ENCODE measurements at regions not wholly inside any gene's neighbourhood (a gene's known extent, or its start where the extent isn't known, plus 50 kb on each side); places are given as distances from the start of the nearest gene placed in this dataset.

GRCh38 chr13:92967923-92968322 is 258.7 kb upstream of the GPC6 start:
- H3K4me1 ChIP-seq = no peaks in the 10 kb centered on the region
- intact Hi-C loops (cut with DNase I) = no loop called here
- H3K27me3 ChIP-seq = no peaks in the 10 kb centered on the region
- no peak for ATAC-seq
- no peak for DNase-seq
- H3K9me3 ChIP-seq = no peaks in the 10 kb centered on the region
- no peak overlapping the region for H3K27ac ChIP-seq
- no peak overlapping the region for H3K4me3 ChIP-seq
- H3K36me3 ChIP-seq = no peaks in the 10 kb centered on the region
- TF ChIP-seq CTCF (IDR thresholded peaks at IDR 0.05) = no peak

DNA sequence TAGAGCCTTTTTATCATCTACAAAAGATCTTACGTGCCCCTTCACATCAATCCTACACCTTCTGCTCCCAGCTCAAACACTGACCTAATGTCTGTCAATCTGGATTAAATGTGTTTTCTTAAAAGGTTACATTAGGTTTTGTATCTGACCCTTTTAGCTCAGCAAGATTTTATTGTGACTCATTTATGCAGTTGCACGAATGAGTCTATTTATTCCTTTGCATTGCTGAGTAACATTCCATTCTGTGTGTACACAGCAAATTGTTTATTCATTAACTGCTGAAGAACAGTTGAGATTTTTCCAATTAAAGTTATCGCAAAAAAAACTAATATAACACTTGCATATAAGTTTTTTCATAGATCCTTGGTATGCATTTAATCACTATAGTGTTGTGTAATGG is 253.9 kb upstream of the GPC6 start:
- intact Hi-C loops (cut with DNase I) = no loop called here

GRCh38 chr13:92974905-92975429 is 251.6 kb upstream of the GPC6 start:
- ATAC-seq = no peak
- Histone ChIP-seq H3K27me3 (no peaks in the 10 kb centered on the region), H3K4me3 (no peak overlapping the region), H3K9me3 (no peaks in the 10 kb centered on the region), H3K27ac (no peak overlapping the region), H3K36me3 (no peaks in the 10 kb centered on the region), H3K4me1 (no peaks in the 10 kb centered on the region)
- DNase-seq = no peak
- no peak for TF ChIP-seq CTCF (IDR thresholded peaks at IDR 0.05)
- intact Hi-C loops (cut with DNase I) = no loop called here

More for the DNA sequence above, 253.9 kb upstream of the GPC6 start:
- no peak for DNase-seq
- Histone ChIP-seq H3K27ac (no peak overlapping the region), H3K9me3 (no peaks in the 10 kb centered on the region), H3K4me1 (no peaks in the 10 kb centered on the region), H3K27me3 (no peaks in the 10 kb centered on the region), H3K36me3 (no peaks in the 10 kb centered on the region), H3K4me3 (no peak overlapping the region)
- TF ChIP-seq CTCF (IDR thresholded peaks at IDR 0.05) = no peak
- ATAC-seq = no peak

- DNase-seq (no peak), ATAC-seq (no peak)
- no peaks in the 10 kb centered on the region for H3K27me3 ChIP-seq
- H3K27ac ChIP-seq = no peak overlapping the region
- H3K9me3 ChIP-seq = no peaks in the 10 kb centered on the region
- no peak for TF ChIP-seq CTCF (IDR thresholded peaks at IDR 0.05)
- H3K4me1 ChIP-seq = no peaks in the 10 kb centered on the region
- intact Hi-C loops (cut with DNase I) = no loop called here
- no peaks in the 10 kb centered on the region for H3K36me3 ChIP-seq
- no peak overlapping the region for H3K4me3 ChIP-seq
Measured at GRCh38 chr13:92976657-92977056, 249.9 kb upstream of the GPC6 start.

- TF ChIP-seq CTCF (IDR thresholded peaks at IDR 0.05) = no peak
- Histone ChIP-seq H3K9me3 (no peaks in the 10 kb centered on the region), H3K27ac (no peak overlapping the region), H3K4me3 (no peak overlapping the region), H3K36me3 (no peaks in the 10 kb centered on the region), H3K27me3 (no peaks in the 10 kb centered on the region), H3K4me1 (no peaks in the 10 kb centered on the region)
- intact Hi-C loops (cut with DNase I) = no loop called here
- no peak for ATAC-seq
- no peak for DNase-seq
Measured at GRCh38 chr13:92984151-92984550, 242.5 kb upstream of the GPC6 start.

DNA sequence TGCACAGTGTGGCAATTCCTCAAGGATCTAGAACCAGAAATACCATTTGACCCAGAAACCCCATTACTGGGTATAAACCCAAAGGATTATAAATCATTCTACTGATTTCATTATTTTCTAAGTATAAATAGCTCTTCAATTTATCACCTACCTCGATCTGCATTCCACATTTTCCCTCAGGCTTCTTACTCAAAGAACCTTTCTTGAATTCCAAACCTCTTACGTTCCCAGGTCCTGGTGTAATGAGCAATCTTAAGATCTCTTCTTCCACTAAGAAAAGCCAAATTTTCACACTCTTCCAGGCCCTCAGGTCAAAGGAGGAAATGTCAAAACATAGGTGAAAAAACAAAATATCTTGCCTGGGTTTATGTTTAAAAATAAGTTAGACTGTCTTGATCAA is 237.3 kb upstream of the GPC6 start:
- TF ChIP-seq CTCF (IDR thresholded peaks at IDR 0.05) = no peak
- ATAC-seq = no peak
- no peaks in the 10 kb centered on the region for H3K27me3 ChIP-seq
- H3K4me3 ChIP-seq = no peak overlapping the region
- no peak overlapping the region for H3K27ac ChIP-seq
- intact Hi-C loops (cut with DNase I) = no loop called here
- H3K36me3 ChIP-seq = no peaks in the 10 kb centered on the region
- H3K4me1 ChIP-seq = no peaks in the 10 kb centered on the region
- DNase-seq = no peak
- H3K9me3 ChIP-seq = no peaks in the 10 kb centered on the region

Measured in upper lobe of right lung (tissue), 1 donor.